GM06990 (cell line): ENCODE measurements at regions not wholly inside any gene's neighbourhood (a gene's known extent, or its start where the extent isn't known, plus 50 kb on each side); places are given as distances from the start of the nearest gene placed in this dataset.

Experiments used
- DNase-seq: peaks from one replicate; pipeline ENCODE4 v3.0.0-alpha.2; 2011; ENCODE audit not compliant: insufficient read length; ENCODE audit errors: extremely low read depth
- H3K27me3 ChIP-seq: replicated peaks from 2 replicates; pipeline ENCODE4 v1.6.0; 2011; ENCODE audit warnings: low read length; ENCODE audit not compliant: control insufficient read depth, insufficient read depth
- H3K36me3 ChIP-seq: 2 replicates; pipeline ENCODE4 v1.5.1; 2011; ENCODE audit warnings: low read length; ENCODE audit not compliant: control insufficient read depth, insufficient read depth
- H3K4me3 ChIP-seq: replicated peaks from 2 replicates; pipeline ENCODE4 v1.5.1; 2011; ENCODE audit warnings: low read depth, mild to moderate bottlenecking, control low read depth, low read length
- TF ChIP-seq, protein P1 (sequence below): IDR thresholded peaks from 2 replicates; pipeline ENCODE4 v1.5.1; 2011; ENCODE audit warnings: low read length, control low read depth, mild to moderate bottlenecking, inconsistent platforms; ENCODE audit not compliant: insufficient read depth, poor library complexity, severe bottlenecking

DNA sequence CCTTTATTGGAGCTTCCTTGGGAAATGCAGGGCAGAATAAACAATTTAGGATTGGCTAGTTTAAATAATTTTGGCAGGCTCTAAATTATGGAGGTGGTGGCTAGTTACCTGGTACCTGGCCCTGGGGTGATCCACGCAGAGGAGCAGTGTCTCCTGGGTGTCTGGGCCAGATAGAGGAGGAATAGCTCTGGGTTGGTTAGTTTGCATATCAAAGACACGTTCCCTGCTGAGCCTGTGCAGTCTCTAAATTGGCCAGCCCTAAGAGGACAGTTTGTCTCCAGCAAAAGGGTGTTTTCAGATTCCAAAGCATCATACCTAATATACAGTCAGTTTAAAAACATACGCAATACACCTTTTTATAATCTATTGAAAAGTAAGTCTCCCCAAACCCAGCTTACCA lies 333.3 kb upstream of the TPM1 start:
- TF ChIP-seq, protein P1, sequence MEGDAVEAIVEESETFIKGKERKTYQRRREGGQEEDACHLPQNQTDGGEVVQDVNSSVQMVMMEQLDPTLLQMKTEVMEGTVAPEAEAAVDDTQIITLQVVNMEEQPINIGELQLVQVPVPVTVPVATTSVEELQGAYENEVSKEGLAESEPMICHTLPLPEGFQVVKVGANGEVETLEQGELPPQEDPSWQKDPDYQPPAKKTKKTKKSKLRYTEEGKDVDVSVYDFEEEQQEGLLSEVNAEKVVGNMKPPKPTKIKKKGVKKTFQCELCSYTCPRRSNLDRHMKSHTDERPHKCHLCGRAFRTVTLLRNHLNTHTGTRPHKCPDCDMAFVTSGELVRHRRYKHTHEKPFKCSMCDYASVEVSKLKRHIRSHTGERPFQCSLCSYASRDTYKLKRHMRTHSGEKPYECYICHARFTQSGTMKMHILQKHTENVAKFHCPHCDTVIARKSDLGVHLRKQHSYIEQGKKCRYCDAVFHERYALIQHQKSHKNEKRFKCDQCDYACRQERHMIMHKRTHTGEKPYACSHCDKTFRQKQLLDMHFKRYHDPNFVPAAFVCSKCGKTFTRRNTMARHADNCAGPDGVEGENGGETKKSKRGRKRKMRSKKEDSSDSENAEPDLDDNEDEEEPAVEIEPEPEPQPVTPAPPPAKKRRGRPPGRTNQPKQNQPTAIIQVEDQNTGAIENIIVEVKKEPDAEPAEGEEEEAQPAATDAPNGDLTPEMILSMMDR, result no peak
- H3K36me3 ChIP-seq, result no peaks in the 10 kb centered on the region
- DNase-seq, result no peak
- no peak overlapping the region for H3K4me3 ChIP-seq
- no peaks in the 10 kb centered on the region for H3K27me3 ChIP-seq

DNA sequence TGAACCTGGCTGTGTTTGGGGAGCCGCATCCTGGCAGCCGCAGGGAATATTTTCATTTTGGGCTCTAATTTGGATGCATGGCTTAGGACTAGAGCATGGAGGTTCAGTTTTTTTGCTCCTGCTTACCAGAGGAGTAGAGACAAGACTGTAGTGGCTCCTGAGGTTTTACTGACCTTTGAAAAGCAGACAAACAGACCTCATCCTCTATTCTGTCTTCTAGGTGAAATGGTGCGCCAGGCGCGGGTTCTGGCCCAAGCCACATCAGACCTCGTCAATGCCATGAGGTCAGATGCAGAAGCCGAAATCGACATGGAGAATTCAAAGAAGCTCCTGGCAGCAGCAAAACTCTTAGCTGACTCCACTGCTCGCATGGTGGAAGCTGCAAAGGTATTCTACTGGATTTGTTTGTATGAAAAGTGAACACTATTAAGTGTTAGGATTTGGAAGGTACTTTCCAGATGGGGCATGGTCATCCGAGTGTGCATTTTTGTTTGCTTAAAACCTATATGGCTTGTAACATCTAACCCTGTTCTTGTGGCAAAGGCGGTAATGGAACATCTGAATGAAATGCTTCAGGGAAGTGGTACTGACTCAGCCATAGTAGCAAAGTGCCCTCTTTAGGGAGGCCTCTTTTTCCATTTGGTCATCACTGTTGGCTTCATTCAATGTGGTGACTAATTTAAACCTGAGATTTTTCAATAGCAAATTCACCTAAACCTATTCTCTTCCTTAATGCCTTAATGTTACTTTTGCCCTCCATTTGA lies 330.7 kb upstream of the TPM1 start:
- no peaks in the 10 kb centered on the region for H3K36me3 ChIP-seq

GRCh38 chr15:62712455-62712839 lies 330.1 kb upstream of the TPM1 start:
- no peak for DNase-seq
- H3K36me3 ChIP-seq, result no peaks in the 10 kb centered on the region
- no peak overlapping the region for H3K4me3 ChIP-seq
- TF ChIP-seq, protein P1, result no peak
- no peaks in the 10 kb centered on the region for H3K27me3 ChIP-seq

More for the DNA sequence above, 330.7 kb upstream of the TPM1 start:
- TF ChIP-seq, protein P1, result no peak
- DNase-seq, result no peak
- Histone ChIP-seq H3K27me3 (no peaks in the 10 kb centered on the region), H3K4me3 (no peak overlapping the region)

- H3K27me3 ChIP-seq, result no peaks in the 10 kb centered on the region
- TF ChIP-seq, protein P1, result no peak
- H3K36me3 ChIP-seq, result no peaks in the 10 kb centered on the region
- no peak overlapping the region for H3K4me3 ChIP-seq
- DNase-seq, result no peak
Observed at GRCh38 chr15:62715946-62716345, 326.6 kb upstream of the TPM1 start.

DNA sequence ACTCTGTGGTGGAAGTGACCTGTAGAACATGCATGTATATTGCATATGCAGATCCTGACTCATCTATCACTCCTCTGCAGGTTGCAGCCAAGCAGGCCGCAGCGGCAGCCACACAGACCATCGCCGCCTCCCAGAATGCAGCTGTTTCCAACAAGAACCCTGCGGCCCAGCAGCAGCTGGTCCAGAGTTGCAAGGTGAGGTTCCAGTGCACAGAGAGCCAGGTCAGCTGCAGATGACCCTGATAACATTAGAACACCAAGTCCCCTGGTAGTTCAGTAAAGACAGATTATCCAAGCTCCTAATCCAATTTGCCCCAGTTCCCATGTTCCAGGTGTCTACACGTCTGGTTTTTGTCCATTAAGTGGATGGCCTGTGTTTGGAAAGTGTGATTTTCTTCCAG lies 325.1 kb upstream of the TPM1 start:
- Histone ChIP-seq H3K4me3 (no peak overlapping the region), H3K36me3 (no peaks in the 10 kb centered on the region), H3K27me3 (no peaks in the 10 kb centered on the region)
- DNase-seq, result no peak
- TF ChIP-seq, protein P1, result no peak
